Heart right ventricle (tissue), 16 donors: ENCODE measurements at regions not wholly inside any gene's neighbourhood (a gene's known extent, or its start where the extent isn't known, plus 50 kb on each side); places are given as distances from the start of the nearest gene placed in this dataset.

Source experiments
- ATAC-seq, 8 donors: fragments of 200-7000 bp; cut with Tn5 transposase; one replicate each; pipeline ENCODE4 v1.9.1; 2020; ENCODE audit warnings: mild to moderate bottlenecking in 8 of 8, moderate library complexity in 8 of 8, moderate number of reproducible peaks in 1 of 8
- DNase-seq, 2 donors: peaks; one replicate each; pipeline ENCODE4 v3.0.0-alpha.2; 2020
- H3K27ac ChIP-seq, 10 donors: fragments of 200-600 bp; sonication (generic) in 2 of 10; one replicate each; pipeline versions ENCODE4 v1.5.0 to v1.8.0; 2020 to 2022; ENCODE audit warnings: mild to moderate bottlenecking in 3 of 10
- H3K27me3 ChIP-seq, 7 donors: fragments of 200-600 bp; one replicate each; pipeline ENCODE4 v1.8.0; 2021 to 2022; ENCODE audit warnings: mild to moderate bottlenecking in 2 of 7
- H3K36me3 ChIP-seq, 9 donors: fragments of 200-600 bp; sonication (generic) in 1 of 9; one replicate each; pipeline versions ENCODE4 v1.5.0 to v1.8.0; 2020 to 2022; ENCODE audit warnings: mild to moderate bottlenecking in 2 of 9
- H3K4me1 ChIP-seq, 9 donors: fragments of 200-600 bp; sonication (generic) in 1 of 9; one replicate each; pipeline versions ENCODE4 v1.5.0 to v1.8.0; 2020 to 2022; ENCODE audit warnings: mild to moderate bottlenecking in 4 of 9
- H3K4me3 ChIP-seq, 10 donors: fragments of 200-600 bp; sonication (generic) in 2 of 10; one replicate each; pipeline versions ENCODE4 v1.5.0 to v1.8.0; 2020 to 2022; ENCODE audit warnings: mild to moderate bottlenecking in 7 of 10, moderate library complexity in 2 of 10
- H3K9me3 ChIP-seq, 11 donors: fragments of 200-600 bp in 10 of 11; sonication (generic) in 2 of 11; one replicate each; pipeline versions ENCODE4 v1.5.0 to v1.8.0; 2013 to 2022; ENCODE audit warnings: mild to moderate bottlenecking in 2 of 11, control low read depth in 1 of 11, moderate library complexity in 1 of 11
- WGBS, 2 donors: extraction: QIAGEN DNeasy Blood & Tissue Kit; methylation state at CpG; one replicate each; pipeline ENCODE4 v1.1.7; 2013; ENCODE audit warnings: inconsistent platforms in 1 of 2; 5-methylcytosine and 5-hydroxymethylcytosine counted together
- intact Hi-C, 10 donors: fragments of 100-400 bp; cut with DNase I; formaldehyde crosslinking; loops; one replicate each; pipeline versions ENCODE4 v1.11.1 to v1.14.2; 2022
- TF ChIP-seq, protein P1 (sequence below), 9 donors: fragments of 200-600 bp; sonication (generic) in 2 of 9; IDR thresholded peaks; one replicate each; pipeline versions ENCODE4 v1.5.0 to v1.8.0; 2021 to 2022; ENCODE audit warnings: antibody characterized with exemption in 9 of 9, mild to moderate bottlenecking in 5 of 9, moderate library complexity in 1 of 9
- donor health status: Arrhythmogenic right ventricular cardiomyopathy.
- donor health status: ischemic (EF 13 %, LVEDD 7.1; RV severe dilation, severe dysfunction).
- donor health status: healthy with polysubstance abuse.
- donor health status: DM: no; HTN: yes; CAD: no.
- donor health status: DM: no; HTN: no; CAD: no.
- donor health status: ischemic (EF 25% LVEDD 6.9; RV normal size, moderate dysfunction).
- donor health status: ischemic (EF 25% LVEDD 5.7; RV mildly dilated, moderate dysfunction).
- donor health status: healthy.
- donor health status: DM: yes; HTN: yes; CAD: no.
- donor health status: Ischemic cardiomyopathy.
- donor health status: ischemic (EF 35%, LVEDD 5.7; RV mildly dilated, moderate dysfunction).
- donor health status: nonischemic (EF 11% LVEDD 7.7; RV severe dilation, severe dysfunction).
- donor health status: DM: yes; HTN: yes; CAD: no.
- donor health status: PGD.
- donor health status: ischemic (EF 29% LVEDD 5.4; RV normal size, mild dysfunction).
- donor health status: nonischemic (EF 23%, LVEDD 6.1; RV moderate dilation, normal function).

DNA sequence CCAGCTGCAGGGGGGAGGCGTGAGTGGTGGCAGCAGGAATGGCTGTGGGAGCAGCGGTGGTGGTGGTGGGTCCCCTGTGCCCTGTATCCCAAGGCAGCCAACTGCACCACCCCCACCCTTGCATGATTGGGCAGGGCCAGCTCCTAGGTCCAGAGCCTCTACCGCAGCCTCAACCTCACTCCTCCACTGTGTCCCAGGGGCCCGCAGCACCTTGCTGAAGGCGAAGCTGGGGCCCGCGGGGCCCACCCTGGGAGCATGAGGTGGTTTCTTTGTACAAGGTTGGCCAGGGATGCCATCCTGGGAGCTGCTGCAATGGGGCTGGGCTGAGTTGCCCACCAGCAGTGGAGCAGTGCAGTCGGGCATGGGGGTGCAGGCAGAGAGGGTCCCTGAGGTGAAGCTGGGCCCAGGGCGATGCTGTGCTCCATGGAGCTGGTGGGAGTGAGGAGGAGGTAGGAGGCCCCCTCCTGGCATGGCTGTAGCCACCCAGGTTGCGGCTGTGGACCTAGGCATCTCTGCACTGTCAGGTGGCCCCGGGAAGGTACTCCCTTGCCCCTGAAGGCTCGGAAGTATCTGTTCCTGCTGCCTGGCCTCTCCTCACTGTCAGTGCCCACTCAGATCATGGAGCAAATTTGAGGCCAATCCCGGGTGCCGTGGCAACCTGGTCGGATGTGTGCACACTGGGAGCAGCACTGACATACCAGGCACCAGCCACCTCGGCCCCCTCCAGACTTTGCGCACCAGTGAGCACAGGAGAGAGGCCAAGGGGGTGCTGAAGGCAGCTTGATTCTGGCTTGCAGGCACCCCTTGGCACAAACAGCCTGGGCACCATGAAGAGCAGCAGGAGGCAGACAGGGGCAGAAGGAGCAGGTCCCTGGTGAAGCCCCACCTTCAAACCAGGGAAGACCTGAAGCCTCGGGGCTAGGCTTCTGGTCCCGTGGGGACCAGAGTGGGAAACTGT lies 60.2 kb upstream of the L3MBTL3 start:
- intact Hi-C loops = no loop called here
- TF ChIP-seq, protein P1, sequence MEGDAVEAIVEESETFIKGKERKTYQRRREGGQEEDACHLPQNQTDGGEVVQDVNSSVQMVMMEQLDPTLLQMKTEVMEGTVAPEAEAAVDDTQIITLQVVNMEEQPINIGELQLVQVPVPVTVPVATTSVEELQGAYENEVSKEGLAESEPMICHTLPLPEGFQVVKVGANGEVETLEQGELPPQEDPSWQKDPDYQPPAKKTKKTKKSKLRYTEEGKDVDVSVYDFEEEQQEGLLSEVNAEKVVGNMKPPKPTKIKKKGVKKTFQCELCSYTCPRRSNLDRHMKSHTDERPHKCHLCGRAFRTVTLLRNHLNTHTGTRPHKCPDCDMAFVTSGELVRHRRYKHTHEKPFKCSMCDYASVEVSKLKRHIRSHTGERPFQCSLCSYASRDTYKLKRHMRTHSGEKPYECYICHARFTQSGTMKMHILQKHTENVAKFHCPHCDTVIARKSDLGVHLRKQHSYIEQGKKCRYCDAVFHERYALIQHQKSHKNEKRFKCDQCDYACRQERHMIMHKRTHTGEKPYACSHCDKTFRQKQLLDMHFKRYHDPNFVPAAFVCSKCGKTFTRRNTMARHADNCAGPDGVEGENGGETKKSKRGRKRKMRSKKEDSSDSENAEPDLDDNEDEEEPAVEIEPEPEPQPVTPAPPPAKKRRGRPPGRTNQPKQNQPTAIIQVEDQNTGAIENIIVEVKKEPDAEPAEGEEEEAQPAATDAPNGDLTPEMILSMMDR (IDR thresholded peaks at IDR 0.05) = no peak
- no peak overlapping the region for H3K27ac ChIP-seq

DNA sequence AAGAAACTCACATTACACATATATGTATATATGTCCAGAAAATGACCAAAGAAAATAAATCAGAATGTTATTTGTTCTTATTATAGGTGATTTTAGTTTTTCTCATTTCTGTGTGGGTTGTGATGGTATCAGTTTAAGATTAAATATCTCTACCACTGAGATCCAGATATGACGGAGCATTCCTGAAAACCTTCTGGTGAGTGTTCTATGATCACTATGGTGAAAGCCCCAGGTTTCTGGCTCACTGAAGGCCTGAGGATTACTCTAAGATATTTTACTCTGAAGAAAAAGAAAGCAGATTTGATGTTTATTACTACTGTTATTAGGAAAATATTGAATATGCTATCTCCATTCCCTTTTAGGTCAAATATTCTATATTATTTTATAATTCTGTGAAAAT lies 62.8 kb upstream of the L3MBTL3 start:
- H3K9me3 ChIP-seq = peaks cover 0 to 5% (median 0%) of the 10 kb centered on the region in 11 donors
- no peaks in the 10 kb centered on the region for H3K4me1 ChIP-seq
- intact Hi-C loops = no loop called here
- no peaks in the 10 kb centered on the region for H3K27me3 ChIP-seq
- H3K36me3 ChIP-seq = no peaks in the 10 kb centered on the region
- 89 to 93% methylated on average over 1 of the region's 1 CpG for WGBS, 2 donors
- no peak overlapping the region for H3K27ac ChIP-seq
- TF ChIP-seq, protein P1 (IDR thresholded peaks at IDR 0.05) = no peak
- no peak for DNase-seq
- ATAC-seq = no peak
- H3K4me3 ChIP-seq = no peak overlapping the region

More for the DNA sequence above, 60.2 kb upstream of the L3MBTL3 start:
- ATAC-seq (no peak), DNase-seq (no peak)
- Histone ChIP-seq H3K4me1 (no peaks in the 10 kb centered on the region), H3K9me3 (peaks cover 0 to 5% (median 0%) of the 10 kb centered on the region in 11 donors), H3K36me3 (no peaks in the 10 kb centered on the region), H3K4me3 (no peak overlapping the region), H3K27me3 (peaks cover 0 to 4% (median 0%) of the 10 kb centered on the region in 7 donors)
- WGBS, 2 donors = 90 to 92% methylated on average over 18 to 19 of the region's 19 CpGs

DNA sequence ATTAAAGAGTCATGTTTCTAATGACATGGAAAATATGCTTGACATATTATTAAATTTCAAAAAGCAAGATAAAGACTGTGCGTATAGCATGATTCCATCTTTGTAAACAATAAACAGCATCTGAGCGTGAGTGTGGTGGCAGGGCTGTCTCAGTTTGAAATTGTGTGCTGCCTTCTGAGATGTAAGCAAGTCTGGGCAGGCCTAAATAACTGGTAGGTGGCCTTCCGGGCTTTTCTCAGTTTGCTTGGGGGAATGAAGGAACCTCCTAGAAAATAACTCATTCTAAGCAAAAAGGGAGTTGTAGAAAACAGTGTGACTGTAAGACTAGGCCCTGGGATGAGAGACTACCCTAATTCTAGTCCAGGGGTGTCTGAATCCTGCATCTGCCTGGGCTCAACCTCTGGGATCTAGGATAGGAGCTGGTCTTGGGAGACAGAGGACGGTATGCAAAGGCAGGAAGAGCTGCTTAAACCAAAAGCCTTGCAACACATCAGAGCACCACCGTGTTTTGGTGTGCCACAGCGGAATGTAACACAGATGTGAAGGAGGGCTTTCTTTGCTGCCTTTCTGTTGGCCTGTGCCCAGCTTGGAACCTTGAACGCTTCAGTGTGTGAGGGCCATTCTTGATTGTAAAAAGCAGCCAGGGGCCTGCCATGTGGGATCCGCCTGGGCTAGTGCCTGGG lies 63.5 kb upstream of the L3MBTL3 start:
- ATAC-seq (no peak), DNase-seq (no peak)
- H3K27ac ChIP-seq = no peak overlapping the region
- no peaks in the 10 kb centered on the region for H3K4me1 ChIP-seq
- intact Hi-C loops = no loop called here
- H3K4me3 ChIP-seq = no peak overlapping the region
- TF ChIP-seq, protein P1 (IDR thresholded peaks at IDR 0.05) = no peak
- 85 to 87% methylated on average over 8 of the region's 8 CpGs for WGBS, 2 donors
- peaks cover 0 to 5% (median 0%) of the 10 kb centered on the region in 11 donors for H3K9me3 ChIP-seq
- H3K36me3 ChIP-seq = no peaks in the 10 kb centered on the region
- H3K27me3 ChIP-seq = no peaks in the 10 kb centered on the region

DNA sequence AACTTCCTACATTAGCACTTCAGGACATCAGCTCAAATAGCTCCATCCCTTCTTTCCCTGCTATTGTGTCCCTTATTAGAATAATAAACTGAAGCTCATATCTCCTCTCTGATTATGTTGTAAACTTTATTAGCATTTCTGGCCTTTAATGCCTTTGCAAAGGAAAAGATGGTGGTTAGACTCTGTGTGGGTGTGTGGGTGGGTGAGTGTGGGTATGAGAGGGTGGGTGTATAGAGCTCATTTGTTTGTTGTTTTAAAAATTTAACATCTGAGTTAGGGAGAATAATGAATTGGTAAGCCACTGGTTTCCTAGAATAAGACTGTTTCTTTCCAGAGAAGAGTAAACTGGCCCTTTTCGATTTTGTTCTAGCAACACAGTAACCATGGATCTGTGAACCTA lies 70.6 kb upstream of the L3MBTL3 start:
- H3K36me3 ChIP-seq = no peaks in the 10 kb centered on the region
- H3K4me1 ChIP-seq = no peaks in the 10 kb centered on the region
- H3K4me3 ChIP-seq = no peak overlapping the region
- DNase-seq = no peak
- peaks cover 0 to 12% (median 0%) of the 10 kb centered on the region in 7 donors for H3K27me3 ChIP-seq
- no peak for ATAC-seq
- H3K27ac ChIP-seq = no peak overlapping the region
- TF ChIP-seq, protein P1 (IDR thresholded peaks at IDR 0.05) = no peak
- intact Hi-C loops = loop anchor here in 1 of 10 donors (10.0 kb wide), 1 partner anchor 353 kb away; no protein-coding TSS in a partner anchor
- 93 to 95% methylated on average over 1 of the region's 1 CpG for WGBS, 2 donors
- peaks cover 0 to 11% (median 0%) of the 10 kb centered on the region in 11 donors for H3K9me3 ChIP-seq
